NB4 (cell line): ENCODE measurements at regions not wholly inside any gene's neighbourhood (a gene's known extent, or its start where the extent isn't known, plus 50 kb on each side); places are given as distances from the start of the nearest gene placed in this dataset.
"Not testable (repeated sequence)": the region's sequence is repeated elsewhere in the genome, so short reads cannot be mapped to it uniquely, and the experiment has no call there.

Experiments
- DNase-seq: peaks from one replicate; pipeline ENCODE4 v3.0.0; 2010; ENCODE audit warnings: low read depth
- H3K4me3 ChIP-seq: one replicate; pipeline ENCODE4 v1.5.1; 2011; ENCODE audit warnings: mild to moderate bottlenecking, low read depth, low read length, moderate library complexity
- CTCF ChIP-seq: IDR thresholded peaks from one replicate; pipeline ENCODE4 v1.5.1; 2012; ENCODE audit warnings: low read depth, low read length
- MAX ChIP-seq: IDR thresholded peaks from 2 replicates; pipeline ENCODE4 v1.6.1; 2011; ENCODE audit warnings: low read depth, low read length
- MYC ChIP-seq: IDR thresholded peaks from 2 replicates; pipeline ENCODE4 v1.6.1; 2011; ENCODE audit warnings: low read depth, low read length
- POLR2A ChIP-seq: IDR thresholded peaks from 2 replicates; pipeline ENCODE4 v1.6.1; 2011; ENCODE audit warnings: mild to moderate bottlenecking; ENCODE audit not compliant: insufficient read length; ENCODE audit errors: extremely low read depth

GRCh38 chr13:19123502-19123901 is 58.1 kb downstream of the TUBA3C start:
- no peak overlapping the region for H3K4me3 ChIP-seq
- no peak for DNase-seq
- TF ChIP-seq POLR2A (no peak), MYC (no peak), MAX (no peak), CTCF (no peak)

GRCh38 chr13:19117913-19118739 is 63.5 kb downstream of the TUBA3C start:
- TF ChIP-seq MYC, result no peak
- no peak for TF ChIP-seq CTCF
- no peak for TF ChIP-seq POLR2A
- TF ChIP-seq MAX, result no peak
- no peak for DNase-seq
- no peak overlapping the region for H3K4me3 ChIP-seq

- not testable (repeated sequence) for DNase-seq, H3K4me3 ChIP-seq
Observed at GRCh38 chr13:19109225-19109624, 72.4 kb downstream of the TUBA3C start.

- no peak overlapping the region for H3K4me3 ChIP-seq
- no peak for TF ChIP-seq CTCF
- no peak for TF ChIP-seq MYC
- no peak for TF ChIP-seq MAX
- no peak for TF ChIP-seq POLR2A
- no peak for DNase-seq
Observed at GRCh38 chr13:19103140-19103539, 78.5 kb downstream of the TUBA3C start.

GRCh38 chr13:19093369-19093768 is 88.3 kb downstream of the TUBA3C start:
- TF ChIP-seq MAX (no peak), POLR2A (no peak), CTCF (no peak), MYC (no peak)
- H3K4me3 ChIP-seq, result no peak overlapping the region
- no peak for DNase-seq

GRCh38 chr13:19090495-19090894 is 91.1 kb downstream of the TUBA3C start:
- TF ChIP-seq MYC, result no peak
- TF ChIP-seq MAX, result no peak
- TF ChIP-seq CTCF, result no peak
- no peak for TF ChIP-seq POLR2A
- H3K4me3 ChIP-seq, result no peak overlapping the region
- no peak for DNase-seq
